ENCODE measurements at regions not wholly inside any gene's neighbourhood (a gene's known extent, or its start where the extent isn't known, plus 50 kb on each side); places are given as distances from the start of the nearest gene placed in this dataset.

- TF ChIP-seq CTCF (conservative IDR thresholded peaks at IDR 0.05; ENCODE audit: low read depth, low read length) (no peak), EZH2phosphoT487 (IDR thresholded peaks at IDR 0.05; ENCODE audit: borderline replicate concordance, low read length) (no peak), EZH2 (IDR thresholded peaks at IDR 0.05; ENCODE audit: low read length, unreplicated experiment) (no peak)
- BruUV-seq (replicated peaks), result no TSS peak
- H3K9me2 ChIP-seq (replicated peaks; ENCODE audit: low read length), result no peaks in the 10 kb centered on the region
- no peaks in the 10 kb centered on the region for H3K9me3 ChIP-seq (ENCODE audit: low read length)
- ATAC-seq (no peak), DNase-seq (no peak)
- H3K9ac ChIP-seq (ENCODE audit: low read length), result no peak overlapping the region
- H3K27me3 ChIP-seq (ENCODE audit: low read length), result no peaks in the 10 kb centered on the region
- H2AFZ ChIP-seq (ENCODE audit: low read length), result no peak overlapping the region
- peaks cover 1% of the 10 kb centered on the region for H3F3A ChIP-seq (ENCODE audit: low read length, unreplicated experiment)
- peaks cover 48% of the 10 kb centered on the region for H3K4me1 ChIP-seq (ENCODE audit: insufficient read depth, low read length)
- H3K4me2 ChIP-seq (ENCODE audit: low read length), result no peak overlapping the region
- ChIA-PET CTCF (no interaction called here), POLR2A (ENCODE audit: unreplicated experiment) (interaction anchor here (0.6 kb wide), 1 partner anchor 121 kb away, joined by 4 read pairs; no protein-coding TSS in a partner anchor)
- H4K20me1 ChIP-seq (ENCODE audit: low read length), result no peaks in the 10 kb centered on the region
- intact Hi-C loops (cut with micrococcal nuclease), result no loop called here
- no peaks in the 10 kb centered on the region for H3K36me3 ChIP-seq (ENCODE audit: low read depth, low read length)
- H3K4me3 ChIP-seq (ENCODE audit: low read length), result no peak overlapping the region
- H3K79me2 ChIP-seq (ENCODE audit: low read length), result no peaks in the 10 kb centered on the region
- H3K27ac ChIP-seq (ENCODE audit: low read length), result no peak overlapping the region
Measured at GRCh38 chr22:19574247-19574646, 50.0 kb upstream of the CLDN5 start.

DNA sequence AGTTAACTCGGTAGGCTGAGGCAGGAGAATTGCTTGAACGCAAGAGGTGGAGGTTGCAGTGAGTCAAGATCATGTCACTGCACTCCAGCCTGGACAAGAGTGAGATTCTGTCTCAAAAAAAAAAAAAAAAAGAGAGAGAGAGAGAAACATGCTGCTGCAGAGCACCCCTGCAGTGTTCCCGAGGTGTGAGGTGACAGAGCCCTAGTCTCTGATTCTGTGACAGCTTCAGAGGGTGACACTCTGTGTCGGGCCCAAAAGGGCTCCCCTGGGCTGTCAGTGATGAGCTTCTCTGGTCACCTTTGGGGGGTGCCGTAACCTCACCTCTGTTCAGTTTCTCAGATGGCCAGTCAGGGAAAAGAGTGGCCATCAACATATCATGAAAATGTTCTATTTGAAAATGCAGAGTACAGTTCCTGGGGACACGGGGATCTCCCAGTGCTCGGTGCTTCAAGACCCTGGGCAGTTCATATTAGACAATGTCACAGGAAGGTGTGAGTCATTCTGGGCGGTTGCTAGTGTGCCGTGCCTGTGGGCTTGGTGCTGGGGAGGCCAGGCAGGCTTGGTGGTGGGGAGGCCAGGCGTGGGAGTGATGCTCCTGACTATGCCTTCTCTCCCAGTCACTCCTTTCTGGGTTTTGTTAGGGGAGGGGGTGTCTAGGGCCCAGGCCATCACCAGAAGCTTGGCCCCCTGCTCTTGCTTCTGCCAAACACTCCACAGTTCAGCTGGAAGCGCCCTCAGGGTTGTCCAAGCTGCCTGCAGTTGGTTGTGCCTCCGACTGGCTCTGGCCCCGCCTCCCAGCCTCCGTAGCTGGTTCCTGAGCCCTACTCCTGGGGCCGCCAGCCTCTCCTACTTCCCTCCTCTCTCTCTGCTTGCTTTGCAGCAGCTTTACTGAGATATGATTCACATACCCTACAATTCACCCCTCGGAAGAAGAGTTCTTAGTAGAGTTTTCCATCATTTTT is 52.5 kb upstream of the CLDN5 start:
- POLR2A ChIA-PET (ENCODE audit: unreplicated experiment), result no interaction called here
- no peaks in the 10 kb centered on the region for H3K36me3 ChIP-seq (ENCODE audit: low read depth, low read length)
- CTCF ChIA-PET, result no interaction called here
- H3K4me1 ChIP-seq (ENCODE audit: insufficient read depth, low read length), result peaks cover 46% of the 10 kb centered on the region
- BruUV-seq (replicated peaks), result no TSS peak
- no peaks in the 10 kb centered on the region for H3K27me3 ChIP-seq (ENCODE audit: low read length)
- peak overlapping the region; percentile 79 for H3K9ac ChIP-seq (ENCODE audit: low read length)
- H4K20me1 ChIP-seq (ENCODE audit: low read length), result no peaks in the 10 kb centered on the region
- H3K9me3 ChIP-seq (ENCODE audit: low read length), result no peaks in the 10 kb centered on the region
- no peaks in the 10 kb centered on the region for H3K79me2 ChIP-seq (ENCODE audit: low read length)
- TF ChIP-seq EZH2phosphoT487 (IDR thresholded peaks at IDR 0.05; ENCODE audit: borderline replicate concordance, low read length) (no peak), CTCF (conservative IDR thresholded peaks at IDR 0.05; ENCODE audit: low read depth, low read length) (no peak), EZH2 (IDR thresholded peaks at IDR 0.05; ENCODE audit: low read length, unreplicated experiment) (no peak)
- H3K4me3 ChIP-seq (ENCODE audit: low read length), result no peak overlapping the region
- peak overlapping the region; percentile 69 for H2AFZ ChIP-seq (ENCODE audit: low read length)
- intact Hi-C loops (cut with micrococcal nuclease), result no loop called here
- peak overlapping the region; percentile 95 for H3K27ac ChIP-seq (ENCODE audit: low read length)
- ATAC-seq (peak; percentile 65), DNase-seq (peak; percentile 56)
- H3F3A ChIP-seq (ENCODE audit: low read length, unreplicated experiment), result no peaks in the 10 kb centered on the region
- peak overlapping the region; percentile 81 for H3K4me2 ChIP-seq (ENCODE audit: low read length)
- no peaks in the 10 kb centered on the region for H3K9me2 ChIP-seq (replicated peaks; ENCODE audit: low read length)

GRCh38 chr22:19577422-19577966 is 53.3 kb upstream of the CLDN5 start:
- Histone ChIP-seq H3K9me2 (replicated peaks; ENCODE audit: low read length) (no peaks in the 10 kb centered on the region), H3K27ac (ENCODE audit: low read length) (peak overlapping the region; percentile 95), H3K4me1 (ENCODE audit: insufficient read depth, low read length) (peaks cover 38% of the 10 kb centered on the region), H3F3A (ENCODE audit: low read length, unreplicated experiment) (no peaks in the 10 kb centered on the region), H3K9me3 (ENCODE audit: low read length) (no peaks in the 10 kb centered on the region), H3K4me2 (ENCODE audit: low read length) (peak overlapping the region; percentile 81), H3K9ac (ENCODE audit: low read length) (peak overlapping the region; percentile 79; the same call in 1 of the 2 replicates), H3K27me3 (ENCODE audit: low read length) (no peaks in the 10 kb centered on the region), H3K36me3 (ENCODE audit: low read depth, low read length) (no peaks in the 10 kb centered on the region), H3K4me3 (ENCODE audit: low read length) (no peak overlapping the region), H3K79me2 (ENCODE audit: low read length) (no peaks in the 10 kb centered on the region), H2AFZ (ENCODE audit: low read length) (peak overlapping the region; percentile 69; the same call in 1 of the 2 replicates), H4K20me1 (ENCODE audit: low read length) (no peaks in the 10 kb centered on the region)
- POLR2A ChIA-PET (ENCODE audit: unreplicated experiment), result no interaction called here
- CTCF ChIA-PET, result no interaction called here
- intact Hi-C loops (cut with micrococcal nuclease), result no loop called here
- DNase-seq, result no peak
- ATAC-seq, result no peak
- BruUV-seq (replicated peaks), result no TSS peak
- TF ChIP-seq EZH2 (IDR thresholded peaks at IDR 0.05; ENCODE audit: low read length, unreplicated experiment) (no peak), EZH2phosphoT487 (IDR thresholded peaks at IDR 0.05; ENCODE audit: borderline replicate concordance, low read length) (no peak), CTCF (conservative IDR thresholded peaks at IDR 0.05; ENCODE audit: low read depth, low read length) (no peak)
